ENCODE measurements at regions not wholly inside any gene's neighbourhood (a gene's known extent, or its start where the extent isn't known, plus 50 kb on each side); places are given as distances from the start of the nearest gene placed in this dataset.

- no peak for DNase-seq
Measured at GRCh38 chr12:132424811-132425210, 65.1 kb upstream of the FBRSL1 start.

DNA sequence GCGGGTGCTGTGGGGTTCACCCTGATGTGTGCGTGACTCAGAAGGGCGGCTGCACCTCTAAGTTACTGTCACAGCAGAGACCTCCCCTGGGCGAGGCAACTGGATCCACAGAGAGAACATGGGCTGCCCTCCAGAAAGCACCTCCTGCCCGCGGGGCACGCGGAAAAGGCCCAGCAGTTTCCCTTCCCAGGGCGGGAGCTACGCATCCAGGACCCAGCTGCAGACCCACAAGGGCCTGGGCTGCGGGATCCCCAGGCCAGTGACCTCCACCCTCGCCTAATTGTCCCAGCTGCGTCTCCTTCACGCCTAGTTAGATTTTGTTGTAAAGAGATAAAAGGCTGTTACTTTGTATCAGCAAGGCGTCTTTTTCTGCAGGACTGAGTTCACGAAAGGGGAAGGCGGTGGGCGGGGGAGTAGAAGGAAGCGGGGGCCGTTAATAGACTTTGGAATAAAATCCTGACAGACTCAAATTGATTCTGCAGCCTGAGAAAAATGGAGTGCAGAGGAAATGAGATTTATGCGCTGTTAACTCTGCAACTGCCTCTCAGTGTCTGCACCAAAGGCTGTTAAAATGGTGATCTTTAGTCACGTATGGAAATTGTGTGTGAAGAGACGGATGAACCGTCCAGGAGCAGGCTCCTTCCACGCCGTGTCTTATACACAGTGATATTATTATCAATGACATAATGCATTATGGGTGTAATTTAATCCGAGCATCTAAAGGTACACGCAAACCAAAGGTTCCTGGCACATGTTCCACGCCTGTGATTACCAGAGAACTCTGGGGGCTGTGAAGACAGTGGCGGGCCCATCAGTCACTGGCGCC, 65.9 kb upstream of the FBRSL1 start:
- peak; percentile 87 for DNase-seq

GRCh38 chr12:132423251-132423819, 66.6 kb upstream of the FBRSL1 start:
- no peak for DNase-seq

DNA sequence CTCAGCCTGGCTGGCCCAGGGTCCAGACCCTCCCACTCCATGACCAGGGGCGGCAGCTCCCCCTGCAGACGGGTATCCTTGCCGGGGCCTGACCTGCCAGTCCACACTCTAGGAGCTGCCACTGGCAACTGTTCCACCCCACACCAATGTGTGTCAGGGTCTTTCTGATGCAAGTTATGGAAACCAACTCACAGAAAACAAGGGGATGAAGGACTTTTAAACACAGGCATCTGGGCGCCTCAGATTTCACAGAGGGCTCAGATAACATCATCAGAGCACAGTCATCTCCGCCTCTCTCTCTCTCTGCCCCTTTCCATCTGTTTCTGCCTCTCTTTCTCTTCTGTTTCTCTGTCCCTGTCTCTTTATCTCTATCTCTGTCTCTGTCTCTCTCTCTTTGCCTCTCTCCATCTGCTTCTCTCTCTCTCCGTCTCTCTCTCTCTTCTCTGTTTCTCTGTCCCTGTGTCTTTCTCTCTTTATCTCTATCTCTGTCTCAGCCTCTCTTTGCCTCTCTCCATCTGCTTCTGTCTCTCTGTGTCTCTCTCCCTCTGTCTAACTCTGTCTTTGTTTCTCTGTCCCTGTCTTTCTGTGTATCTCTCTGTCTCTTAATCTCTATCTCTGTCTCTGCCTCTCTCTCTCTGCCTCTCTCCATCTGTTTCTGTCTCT, 67.4 kb upstream of the FBRSL1 start:
- no peak for DNase-seq

- no peak for DNase-seq
Measured at GRCh38 chr12:132422040-132422380, 67.9 kb upstream of the FBRSL1 start.

GRCh38 chr12:132419631-132420246, 70.2 kb upstream of the FBRSL1 start:
- no peak for DNase-seq

- no peak for DNase-seq
Measured at GRCh38 chr12:132418393-132418925, 71.5 kb upstream of the FBRSL1 start.

GRCh38 chr12:132417741-132418140, 72.2 kb upstream of the FBRSL1 start:
- no peak for DNase-seq

- no peak for DNase-seq
Measured at GRCh38 chr12:132416827-132417226, 73.1 kb upstream of the FBRSL1 start.

DNA sequence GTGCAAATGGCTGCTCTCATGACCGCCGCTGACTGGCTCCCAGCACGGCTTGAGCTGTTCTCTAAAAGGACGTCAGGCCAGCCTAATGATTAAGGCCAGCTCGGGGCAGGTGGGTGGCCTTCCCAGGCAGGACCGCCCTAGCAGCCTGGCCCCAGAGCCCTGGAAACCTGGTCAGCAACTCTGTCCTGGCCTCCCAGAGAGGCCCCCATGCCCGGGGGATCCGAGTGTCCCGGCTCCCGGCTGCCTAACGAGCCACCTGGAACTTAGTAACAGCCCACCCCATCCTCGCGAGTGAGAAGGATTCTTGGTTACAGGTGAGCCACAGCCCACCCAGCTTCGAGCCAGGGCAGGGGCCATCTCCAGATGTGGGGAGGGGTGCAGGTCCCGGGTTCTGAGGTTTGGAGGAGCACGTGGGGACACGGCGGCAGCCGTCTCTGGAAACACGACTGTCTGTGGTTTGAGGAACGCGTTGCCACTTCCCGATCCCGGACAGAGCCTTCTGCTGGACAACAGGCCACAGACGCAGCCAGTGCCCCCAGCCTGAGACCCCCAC, 73.8 kb upstream of the FBRSL1 start:
- no peak for DNase-seq

- DNase-seq, result no peak
Measured at GRCh38 chr12:132415327-132416120, 74.4 kb upstream of the FBRSL1 start.

DNA sequence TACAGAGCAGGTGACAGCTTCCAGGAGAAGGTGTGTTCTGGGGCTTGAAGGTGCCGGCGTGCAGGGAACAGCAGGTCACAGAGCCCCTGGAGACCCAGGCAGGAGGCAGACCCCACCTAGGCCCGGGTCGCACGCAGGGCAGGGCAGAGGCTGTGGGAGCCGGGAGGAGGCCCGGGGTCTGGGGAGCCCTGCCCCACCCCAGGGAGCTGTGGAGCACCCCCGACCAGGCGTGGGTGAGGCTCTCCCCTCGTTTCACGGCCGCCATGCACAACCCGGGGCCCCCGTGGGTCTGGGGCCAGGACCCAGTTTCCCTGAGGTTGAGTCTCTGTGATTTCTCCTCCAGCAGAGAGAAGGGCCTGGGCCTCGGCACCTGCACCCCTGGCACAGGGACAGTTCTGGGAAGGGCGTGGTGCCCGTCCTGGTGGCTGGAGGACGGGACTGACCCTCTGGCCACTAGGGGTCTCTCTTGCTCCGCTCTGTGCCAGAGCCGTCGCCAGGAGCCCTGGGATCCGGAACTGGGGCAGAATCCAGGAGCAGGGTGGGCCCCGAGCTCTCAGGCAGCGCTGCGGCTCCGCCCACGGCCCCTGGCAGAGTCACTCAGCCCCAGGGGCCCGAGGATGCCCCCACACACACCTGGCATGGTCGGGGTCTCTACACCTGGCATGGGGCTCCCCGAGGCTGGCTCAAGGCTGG, 75.2 kb upstream of the FBRSL1 start:
- DNase-seq, result peak; percentile 80

DNA sequence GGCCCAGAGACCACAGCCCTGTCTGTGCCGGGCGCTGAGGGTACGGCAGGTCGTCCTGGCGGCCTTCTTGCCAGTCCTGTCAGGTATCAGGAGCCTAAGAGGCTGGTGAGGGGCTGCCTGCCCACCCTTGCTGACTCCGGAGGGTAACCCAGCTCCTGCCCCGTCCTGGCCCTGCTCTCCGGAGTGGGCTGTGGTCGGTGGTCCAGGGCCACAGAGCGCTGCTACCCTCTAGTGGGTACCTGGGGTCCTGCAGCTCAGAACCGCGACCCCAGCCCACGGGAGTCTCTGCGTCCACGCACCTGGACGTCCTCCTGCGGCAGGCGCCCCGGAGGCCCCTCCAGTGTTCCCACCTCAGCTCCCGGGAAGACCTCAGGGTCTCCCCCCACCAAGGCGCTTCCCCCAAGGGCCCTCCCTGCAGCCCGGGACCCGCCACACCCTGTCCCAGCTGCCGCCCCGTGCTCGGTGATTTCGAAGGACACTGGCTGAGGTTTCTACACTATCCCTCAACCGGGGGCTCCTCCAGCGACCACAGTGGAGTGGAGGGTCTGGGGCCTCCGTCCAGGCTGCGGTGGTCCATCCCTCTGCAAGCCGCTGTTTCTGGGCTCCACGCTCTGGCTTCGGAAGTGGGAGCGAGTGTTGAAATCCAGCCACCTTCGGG, 75.9 kb upstream of the FBRSL1 start:
- no peak for DNase-seq

- no peak for DNase-seq
Measured at GRCh38 chr12:132411457-132411856, 78.5 kb upstream of the FBRSL1 start.

GRCh38 chr12:132410849-132411248, 79.1 kb upstream of the FBRSL1 start:
- DNase-seq, result no peak

DNA sequence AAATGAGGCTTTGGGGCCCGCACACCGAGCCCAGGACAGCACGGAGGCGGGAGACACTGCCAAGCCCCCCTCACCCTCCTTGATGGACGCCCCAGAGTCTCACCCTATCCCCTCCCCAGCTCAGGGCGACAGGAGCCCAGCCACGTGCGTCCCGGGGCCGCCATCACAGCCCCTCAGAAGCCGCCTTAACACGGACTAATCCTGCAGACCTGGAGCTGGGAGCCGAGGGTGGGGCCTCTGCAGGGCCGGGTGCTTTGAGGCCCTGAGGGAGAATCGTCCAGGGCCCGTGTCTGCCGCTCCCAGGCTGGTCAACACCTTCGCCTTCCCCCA, 79.7 kb upstream of the FBRSL1 start:
- DNase-seq, result no peak

DNA sequence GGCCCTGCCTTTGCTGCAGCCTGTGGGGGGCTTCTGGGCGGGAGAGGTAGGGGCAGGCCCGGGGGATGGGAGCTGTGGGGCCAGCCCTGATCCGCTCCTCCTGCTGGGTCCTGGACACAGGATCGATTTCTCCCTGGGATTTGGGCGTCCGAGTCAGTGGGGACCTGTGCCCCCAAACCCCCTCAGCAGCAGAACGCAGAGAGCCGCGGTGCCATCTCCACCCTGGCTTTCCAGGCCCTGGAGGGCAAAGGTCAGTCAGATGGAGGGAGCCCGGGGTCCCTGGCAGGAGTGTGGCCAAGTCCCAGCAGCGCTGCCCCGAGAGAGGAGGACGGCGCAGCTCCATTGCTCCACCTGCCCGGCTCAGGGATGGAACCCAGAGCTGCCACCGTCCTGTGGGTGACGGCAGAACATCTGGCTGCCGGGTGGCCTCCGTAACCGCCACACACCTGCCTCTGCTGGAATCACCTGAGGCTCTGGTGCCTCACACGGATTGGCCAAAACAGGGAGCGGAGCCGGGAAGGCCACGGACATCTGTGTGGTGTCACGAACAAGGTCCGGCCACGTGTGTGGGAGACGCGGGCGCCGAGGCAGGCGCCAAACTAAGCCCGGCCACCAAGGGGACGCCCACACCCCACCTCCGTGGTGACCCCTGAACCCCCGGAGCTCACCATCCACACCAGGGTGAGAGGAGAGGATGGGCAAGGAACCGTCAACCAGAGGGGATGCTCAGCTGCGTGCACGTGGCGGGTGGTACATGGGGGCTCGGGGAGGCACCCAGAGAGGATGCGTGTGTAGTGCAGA, 80.3 kb upstream of the FBRSL1 start:
- DNase-seq, result no peak

DNA sequence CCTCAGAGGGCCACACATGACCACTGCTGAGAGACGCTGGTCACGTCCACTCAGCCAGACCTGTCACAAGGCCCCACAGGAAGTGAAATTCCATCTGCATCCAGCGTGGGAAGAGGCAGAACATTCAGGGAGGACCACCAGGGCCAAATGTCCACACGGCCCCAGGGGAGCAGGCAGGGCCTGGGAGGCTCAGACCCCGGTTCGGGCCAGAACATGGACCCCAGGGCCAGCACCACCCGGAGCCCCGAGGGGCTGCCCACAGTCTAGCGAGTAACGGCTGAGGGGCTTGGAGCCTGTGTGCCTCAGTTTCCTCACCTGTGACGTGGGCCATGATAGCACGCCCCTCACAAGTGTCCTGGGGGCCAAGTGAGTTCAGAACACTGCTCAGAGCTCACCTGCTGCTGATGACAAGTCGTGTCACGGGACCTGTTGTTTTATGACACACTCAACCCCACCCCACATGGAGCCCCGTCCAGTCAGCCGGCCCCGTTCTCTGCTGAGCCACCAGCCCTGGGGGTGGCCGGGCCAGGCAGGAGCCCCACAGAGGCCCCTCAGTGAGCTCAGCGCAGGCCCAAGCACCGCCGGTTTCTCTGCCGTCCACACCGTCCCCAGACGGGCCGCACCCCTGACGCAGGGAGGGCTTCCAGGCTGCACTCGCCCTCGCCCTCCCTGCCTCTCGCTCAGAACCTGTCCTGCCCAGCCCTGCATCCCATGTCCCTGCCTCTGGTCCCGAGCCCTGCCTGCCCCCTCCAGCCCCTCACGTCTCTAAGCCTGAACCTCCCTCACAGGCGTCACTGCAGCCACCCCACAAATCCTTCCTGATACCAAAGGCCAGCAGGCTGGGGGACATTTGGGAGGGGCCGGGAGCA, 79.5 kb upstream of the GALNT9 start:
- DNase-seq, result no peak

GRCh38 chr12:132407992-132408391, 78.6 kb upstream of the GALNT9 start:
- DNase-seq, result no peak

Measured in renal pelvis (tissue), 1 donor.